AG04450 (cell line): ENCODE measurements at regions not wholly inside any gene's neighbourhood (a gene's known extent, or its start where the extent isn't known, plus 50 kb on each side); places are given as distances from the start of the nearest gene placed in this dataset.

Experiments used
- CTCF ChIA-PET: fragments of 300-600, 350-600 bp; formaldehyde crosslinking; extraction: SDS; loops from one replicate; lab custom pipeline; 2022; ENCODE audit warnings: antibody characterized with exemption, inconsistent platforms; lab: Charles Lee
- POLR2A ChIA-PET: fragments of 350-600 bp; formaldehyde crosslinking; extraction: SDS; loops from one replicate; lab custom pipeline; 2021; ENCODE audit warnings: antibody characterized with exemption, inconsistent platforms; lab: Yijun Ruan, JAX
- DNase-seq: peaks from one replicate; pipeline ENCODE4 v3.0.0-alpha.2; 2011; ENCODE audit warnings: low read depth, low spot score
- H3K27ac ChIP-seq: one replicate; pipeline ENCODE4 v1.5.1; 2012; ENCODE audit warnings: low read depth, low read length, control low read depth
- H3K27me3 ChIP-seq: one replicate; pipeline ENCODE4 v1.6.0; 2012; ENCODE audit warnings: low read length; ENCODE audit not compliant: control insufficient read depth, insufficient read depth
- H3K4me3 ChIP-seq: 2 replicates; pipeline ENCODE4 v1.5.1; 2011; ENCODE audit warnings: mild to moderate bottlenecking, low read depth, low read length, control low read depth
- H3K9me3 ChIP-seq: 2 replicates; pipeline ENCODE4 v1.5.1; 2012; ENCODE audit warnings: low read length; ENCODE audit not compliant: control insufficient read depth, insufficient read depth
- TF ChIP-seq, protein P1 (sequence below): IDR thresholded peaks from 2 replicates; pipeline ENCODE4 v1.5.1; 2011; ENCODE audit warnings: low read depth, low read length, control low read depth, inconsistent platforms

DNA sequence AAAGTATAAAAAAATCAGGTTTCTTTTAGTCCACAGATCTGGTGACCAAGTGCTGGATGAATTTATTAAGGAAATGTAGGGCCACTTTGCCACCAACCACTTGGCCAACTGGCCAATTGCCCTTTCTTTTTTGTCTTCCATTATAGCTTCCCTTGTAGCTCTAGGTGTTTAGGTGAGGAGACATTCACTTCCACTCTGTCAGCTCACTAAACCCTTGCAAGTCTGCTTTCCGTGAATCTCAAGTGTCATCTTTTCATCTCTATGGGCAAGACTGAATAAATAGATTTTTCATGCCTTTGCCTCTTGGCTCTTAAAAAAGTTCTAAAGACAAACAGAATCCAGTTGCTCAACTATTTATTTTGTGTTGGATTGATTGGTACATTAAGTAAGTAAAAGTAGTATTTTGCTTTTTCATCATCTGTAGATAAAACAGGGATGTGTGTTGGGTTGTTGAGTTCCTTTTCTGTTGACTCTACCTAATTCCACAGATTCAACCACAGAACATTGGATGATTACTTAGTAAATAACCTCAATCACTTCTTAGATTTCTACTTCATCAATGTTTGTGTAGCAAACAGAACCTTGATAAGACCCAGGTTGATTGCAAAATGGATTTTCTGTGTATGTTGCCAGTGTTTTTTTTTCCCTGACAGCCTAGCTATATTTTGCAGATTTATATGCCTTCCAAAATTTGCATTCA lies 68.1 kb upstream of the GRXCR1 start:
- no peak for DNase-seq
- Histone ChIP-seq H3K27me3 (no peaks in the 10 kb centered on the region), H3K27ac (no peak overlapping the region), H3K9me3 (peaks cover 5% of the 10 kb centered on the region; the same call in 1 of the 2 replicates), H3K4me3 (no peak overlapping the region)
- POLR2A ChIA-PET, result no interaction called here
- TF ChIP-seq, protein P1, sequence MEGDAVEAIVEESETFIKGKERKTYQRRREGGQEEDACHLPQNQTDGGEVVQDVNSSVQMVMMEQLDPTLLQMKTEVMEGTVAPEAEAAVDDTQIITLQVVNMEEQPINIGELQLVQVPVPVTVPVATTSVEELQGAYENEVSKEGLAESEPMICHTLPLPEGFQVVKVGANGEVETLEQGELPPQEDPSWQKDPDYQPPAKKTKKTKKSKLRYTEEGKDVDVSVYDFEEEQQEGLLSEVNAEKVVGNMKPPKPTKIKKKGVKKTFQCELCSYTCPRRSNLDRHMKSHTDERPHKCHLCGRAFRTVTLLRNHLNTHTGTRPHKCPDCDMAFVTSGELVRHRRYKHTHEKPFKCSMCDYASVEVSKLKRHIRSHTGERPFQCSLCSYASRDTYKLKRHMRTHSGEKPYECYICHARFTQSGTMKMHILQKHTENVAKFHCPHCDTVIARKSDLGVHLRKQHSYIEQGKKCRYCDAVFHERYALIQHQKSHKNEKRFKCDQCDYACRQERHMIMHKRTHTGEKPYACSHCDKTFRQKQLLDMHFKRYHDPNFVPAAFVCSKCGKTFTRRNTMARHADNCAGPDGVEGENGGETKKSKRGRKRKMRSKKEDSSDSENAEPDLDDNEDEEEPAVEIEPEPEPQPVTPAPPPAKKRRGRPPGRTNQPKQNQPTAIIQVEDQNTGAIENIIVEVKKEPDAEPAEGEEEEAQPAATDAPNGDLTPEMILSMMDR, result no peak
- CTCF ChIA-PET, result no interaction called here

DNA sequence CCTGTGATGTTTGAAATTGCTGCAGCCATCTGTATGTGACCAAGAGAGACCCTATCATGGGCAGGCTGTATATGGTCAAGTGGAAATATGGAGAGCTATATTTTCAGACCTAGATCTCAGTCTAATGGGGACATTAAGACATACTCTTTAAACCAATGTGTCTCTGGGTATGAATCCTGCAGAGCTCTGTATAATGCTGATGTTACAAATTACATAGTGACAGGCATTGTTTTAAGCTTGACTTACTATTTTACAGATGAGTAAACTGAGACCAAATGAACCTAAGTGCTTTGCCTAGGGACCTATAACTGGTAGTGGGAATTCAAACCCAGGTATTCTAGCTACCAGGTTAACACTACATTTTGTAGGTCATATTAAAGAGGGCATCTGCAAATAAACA lies 71.3 kb upstream of the GRXCR1 start:
- Histone ChIP-seq H3K27me3 (no peaks in the 10 kb centered on the region), H3K4me3 (no peak overlapping the region), H3K27ac (no peak overlapping the region), H3K9me3 (no peaks in the 10 kb centered on the region)
- POLR2A ChIA-PET, result no interaction called here
- CTCF ChIA-PET, result no interaction called here
- DNase-seq, result no peak
- TF ChIP-seq, protein P1, result no peak

DNA sequence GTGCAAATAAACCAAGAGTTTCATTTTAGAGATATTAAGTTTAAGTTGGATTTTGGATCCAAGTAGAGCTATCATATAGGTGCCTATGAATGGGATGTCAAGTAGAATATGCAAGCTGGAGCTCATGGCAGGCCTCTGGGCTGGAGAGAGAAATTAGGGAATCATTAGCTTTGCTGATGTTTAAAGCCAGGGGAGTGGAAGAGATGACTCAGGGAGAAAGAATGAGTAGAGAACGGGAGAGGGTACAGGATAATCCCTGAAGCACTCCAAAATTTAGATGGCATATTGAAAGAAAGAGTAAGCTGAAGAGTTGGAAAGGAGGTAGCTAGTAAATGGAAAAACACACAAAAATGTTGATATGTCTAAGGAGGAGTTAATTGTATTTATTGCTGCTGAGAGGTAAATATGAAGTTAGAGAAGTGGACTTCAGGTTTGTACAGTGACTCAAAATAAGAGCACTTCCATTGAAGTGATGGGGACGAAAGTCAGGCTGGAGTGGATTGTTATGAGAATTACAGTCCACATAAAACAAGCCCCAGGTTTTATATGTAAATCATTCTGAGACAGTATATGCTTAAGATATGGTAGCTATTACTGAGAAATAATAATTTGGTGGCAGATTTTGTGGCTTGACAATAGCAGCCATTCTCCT lies 72.5 kb upstream of the GRXCR1 start:
- ChIA-PET CTCF (no interaction called here), POLR2A (no interaction called here)

DNA sequence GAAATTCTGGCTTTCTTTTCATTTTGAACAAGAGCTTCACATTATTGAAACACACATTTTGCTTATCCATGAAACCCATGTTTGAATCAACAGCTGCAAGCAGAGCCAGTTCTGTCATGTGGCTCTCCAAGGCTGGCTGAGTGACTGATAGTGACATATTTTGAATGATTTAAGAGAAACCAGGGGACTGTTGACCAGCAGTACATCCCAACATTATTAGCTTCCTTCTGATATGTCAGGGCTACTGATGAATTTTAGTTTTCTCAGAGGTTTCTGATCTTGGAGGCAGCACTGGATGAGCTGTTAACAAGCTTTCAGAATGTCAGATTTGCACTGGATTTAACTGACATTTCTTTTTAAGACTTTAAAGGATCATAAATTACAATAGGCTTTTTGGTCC lies 74.6 kb upstream of the GRXCR1 start:
- DNase-seq, result no peak
- POLR2A ChIA-PET, result no interaction called here
- no peaks in the 10 kb centered on the region for H3K27me3 ChIP-seq
- no peak overlapping the region for H3K27ac ChIP-seq
- CTCF ChIA-PET, result no interaction called here
- TF ChIP-seq, protein P1, result no peak
- H3K9me3 ChIP-seq, result no peaks in the 10 kb centered on the region; the same call in 1 of the 2 replicates
- no peak overlapping the region for H3K4me3 ChIP-seq

More for the DNA sequence above, 72.5 kb upstream of the GRXCR1 start:
- no peaks in the 10 kb centered on the region for H3K9me3 ChIP-seq
- no peak for DNase-seq
- H3K27me3 ChIP-seq, result no peaks in the 10 kb centered on the region
- H3K4me3 ChIP-seq, result no peak overlapping the region
- TF ChIP-seq, protein P1, result no peak
- no peak overlapping the region for H3K27ac ChIP-seq

DNA sequence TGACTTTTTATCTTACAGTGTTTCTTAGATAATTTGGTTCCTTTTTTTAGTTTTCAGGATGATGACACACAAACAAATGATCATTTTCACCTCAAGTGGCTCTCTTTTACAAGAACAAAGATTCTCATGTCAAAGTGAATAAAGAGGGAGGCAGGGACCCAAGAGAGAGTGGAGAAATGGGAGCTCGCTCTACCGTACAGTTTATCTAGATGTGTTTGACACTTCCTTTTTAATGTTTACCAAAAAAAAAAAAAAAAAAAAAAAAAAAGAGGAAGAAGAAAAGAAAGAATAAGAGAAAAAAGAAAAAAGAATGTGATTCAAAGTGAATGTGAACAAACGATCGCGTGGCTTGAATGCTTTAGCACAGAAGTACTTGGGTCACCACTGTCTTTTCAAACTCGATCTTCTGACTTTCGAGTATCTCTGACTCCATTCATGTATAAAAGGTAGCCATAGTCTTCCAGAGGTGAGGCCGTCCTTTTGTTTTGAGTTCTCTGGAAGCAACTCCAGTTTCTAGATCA lies 75.6 kb upstream of the GRXCR1 start:
- Histone ChIP-seq H3K27me3 (no peaks in the 10 kb centered on the region), H3K9me3 (no peaks in the 10 kb centered on the region; the same call in 1 of the 2 replicates), H3K4me3 (no peak overlapping the region), H3K27ac (no peak overlapping the region)
- ChIA-PET POLR2A (no interaction called here), CTCF (interaction anchor here (0.7 kb wide), 1 partner anchor 1047 kb away, joined by 3 read pairs; no protein-coding TSS in a partner anchor)
- TF ChIP-seq, protein P1, result no peak
- DNase-seq, result no peak
